Suppressor macrophage (primary cell): ENCODE measurements at regions not wholly inside any gene's neighbourhood (a gene's known extent, or its start where the extent isn't known, plus 50 kb on each side); places are given as distances from the start of the nearest gene placed in this dataset.
A peak's percentile ranks its signal among the peaks of the same experiment; 100 is the strongest.
"Not testable (repeated sequence)": the region's sequence is repeated elsewhere in the genome, so short reads cannot be mapped to it uniquely, and the experiment has no call there.

ENCODE experiments used
- DNase-seq, 4 experiments: peaks; one replicate each; pipeline ENCODE4 v3.0.0-alpha.2; 2020 to 2022

GRCh38 chr11:89615642-89616041 is 94.5 kb upstream of the TRIM77 start:
- DNase-seq, result not testable (repeated sequence)

- not testable (repeated sequence) for DNase-seq
Measured at GRCh38 chr11:89616161-89616560, 93.9 kb upstream of the TRIM77 start.

- peak in 2 of 4 experiments; percentile 4 to 14 for DNase-seq
Measured at GRCh38 chr11:89616999-89617602, 93.0 kb upstream of the TRIM77 start.

GRCh38 chr11:89620721-89621120 is 89.4 kb upstream of the TRIM77 start:
- DNase-seq, result not testable (repeated sequence)

- no peak for DNase-seq
Measured at GRCh38 chr11:89625171-89625570, 84.9 kb upstream of the TRIM77 start.

- no peak for DNase-seq
Measured at GRCh38 chr11:89626366-89626765, 83.7 kb upstream of the TRIM77 start.

- peak; percentile 27 to 77 (median 53) for DNase-seq
Measured at GRCh38 chr11:89626881-89627280, 83.2 kb upstream of the TRIM77 start.

GRCh38 chr11:89633135-89633705 is 76.9 kb upstream of the TRIM77 start:
- no peak for DNase-seq

GRCh38 chr11:89640777-89641176 is 69.3 kb upstream of the TRIM77 start:
- DNase-seq, result not testable (repeated sequence)

GRCh38 chr11:89648232-89648631 is 61.9 kb upstream of the TRIM77 start:
- DNase-seq, result not testable (repeated sequence)

GRCh38 chr11:89648996-89649395 is 61.1 kb upstream of the TRIM77 start:
- not testable (repeated sequence) for DNase-seq

GRCh38 chr11:89654669-89655068 is 55.4 kb upstream of the TRIM77 start:
- not testable (repeated sequence) for DNase-seq

- not testable (repeated sequence) for DNase-seq
Measured at GRCh38 chr11:89658767-89659166, 51.3 kb upstream of the TRIM77 start.

- not testable (repeated sequence) for DNase-seq
Measured at GRCh38 chr11:89659414-89659813, 50.7 kb upstream of the TRIM77 start.

- no peak for DNase-seq
Measured at GRCh38 chr11:89660234-89660633, 49.9 kb upstream of the TRIM77 start.
